Midbrain (tissue), 1 donor: ENCODE measurements at regions not wholly inside any gene's neighbourhood (a gene's known extent, or its start where the extent isn't known, plus 50 kb on each side); places are given as distances from the start of the nearest gene placed in this dataset.

Source experiments
- DNase-seq: peaks from one replicate; lab custom pipeline; 2025; lab: John Stamatoyannopoulos, UW

DNA sequence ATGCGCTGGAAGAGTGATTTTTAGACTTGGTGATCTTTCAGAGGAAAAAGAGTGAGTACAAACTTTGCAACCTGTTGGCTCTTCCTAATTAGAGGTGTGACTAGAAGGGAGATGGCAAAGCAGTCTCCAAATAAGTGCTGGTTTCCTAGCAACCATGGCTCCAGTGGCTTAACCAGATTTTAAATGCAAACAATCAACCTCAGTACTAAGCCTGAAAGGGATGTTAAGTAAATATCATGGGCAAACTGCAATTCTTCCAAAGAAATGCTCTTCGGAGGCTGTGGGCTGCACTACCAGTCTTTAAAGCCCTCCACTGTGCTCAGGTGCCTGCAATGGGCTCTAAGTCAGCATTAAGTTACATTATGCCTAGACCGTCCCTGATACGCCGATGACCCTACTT lies 678.1 kb upstream of the CCDC54 start:
- DNase-seq, result no peak

DNA sequence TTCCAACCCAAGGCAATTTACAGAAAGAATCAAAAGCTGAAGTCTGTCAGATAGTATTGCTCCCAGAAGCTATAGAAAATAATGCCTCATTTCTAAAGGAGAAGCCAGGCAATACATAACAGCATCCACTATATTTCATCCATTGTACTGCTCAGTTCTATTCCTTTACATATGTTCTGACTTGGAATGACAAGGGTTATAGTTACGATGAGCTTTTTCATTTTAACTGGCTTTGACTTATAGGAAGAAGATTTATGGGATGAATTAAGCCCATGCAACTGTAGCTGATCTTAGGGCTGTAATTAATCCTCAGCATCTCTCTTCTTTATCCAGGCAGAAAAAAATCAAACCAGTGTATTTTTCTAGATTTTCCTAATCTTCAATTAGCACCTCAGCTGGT lies 676.3 kb upstream of the CCDC54 start:
- DNase-seq, result no peak

DNA sequence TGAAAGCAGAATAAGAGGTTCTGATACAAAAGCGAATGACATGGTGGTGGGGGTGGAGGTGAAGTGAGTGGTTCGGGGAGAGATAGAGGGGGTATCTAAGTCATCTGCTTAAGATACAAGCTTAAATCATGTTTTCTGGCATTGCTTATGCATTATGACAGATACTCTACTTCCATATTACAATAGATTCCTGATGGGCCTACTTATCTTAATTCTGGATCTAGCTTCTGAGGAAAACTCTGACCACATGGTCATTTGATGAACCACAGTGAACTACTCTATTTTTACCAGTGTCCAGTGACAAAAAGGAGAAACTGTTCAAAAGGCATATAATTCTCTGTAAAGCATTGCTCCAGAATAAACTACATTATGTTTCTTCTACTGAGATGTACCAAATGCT lies 673.7 kb upstream of the CCDC54 start:
- no peak for DNase-seq

DNA sequence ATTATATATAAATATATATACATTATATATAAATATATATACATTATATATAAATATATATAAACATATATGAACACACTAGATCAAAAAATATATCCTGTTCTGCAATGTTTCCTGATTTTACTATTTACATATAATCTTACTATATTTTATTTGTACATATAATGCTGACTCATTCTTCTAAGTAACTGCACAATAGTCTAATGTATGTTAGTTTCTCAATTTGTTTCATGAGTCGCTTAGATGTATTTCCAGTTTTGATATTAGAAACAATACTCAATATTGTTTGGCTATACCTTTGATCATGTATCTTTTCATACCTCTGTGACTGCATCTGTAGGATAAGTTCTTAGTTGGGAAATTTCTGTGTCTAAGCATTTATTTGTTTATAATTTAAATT lies 669.9 kb upstream of the CCDC54 start:
- no peak for DNase-seq

DNA sequence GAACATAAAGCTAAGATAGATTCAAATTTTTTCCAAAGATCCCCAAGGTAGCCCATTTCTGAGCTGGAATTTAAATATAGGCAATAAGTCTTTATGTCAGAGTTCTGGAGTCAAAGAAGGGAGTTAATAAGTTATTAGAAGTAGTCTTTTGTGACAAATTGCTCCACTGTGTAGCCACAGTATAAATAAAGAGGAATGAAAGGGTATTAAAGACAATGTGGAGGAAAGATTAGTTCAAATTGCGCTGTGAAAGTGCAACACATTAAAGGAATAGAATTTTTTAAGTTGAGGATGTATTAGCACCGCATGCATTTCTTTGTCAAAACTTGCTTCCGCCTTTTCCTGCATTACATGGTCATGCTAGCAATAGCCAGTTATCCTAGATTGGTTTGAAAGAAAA lies 666.6 kb upstream of the CCDC54 start:
- no peak for DNase-seq

DNA sequence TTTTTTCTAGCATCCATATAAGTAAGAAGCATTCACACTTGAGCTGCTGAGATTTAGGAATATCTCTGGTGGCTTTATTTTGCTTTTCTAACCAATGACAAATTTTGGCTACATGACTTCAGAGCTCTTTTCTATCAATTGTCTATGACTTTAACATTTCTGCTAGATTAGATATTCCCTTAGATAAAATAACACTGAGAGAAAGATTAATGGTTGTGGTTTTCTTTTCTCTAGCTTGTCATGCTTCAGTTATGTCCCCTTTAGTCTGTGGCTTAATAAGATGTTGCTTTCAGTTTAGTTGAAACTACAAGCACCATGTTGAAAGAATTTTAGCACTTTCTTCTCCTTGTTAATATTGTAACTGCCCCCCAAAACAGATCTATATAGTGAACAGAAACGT lies 665.6 kb upstream of the CCDC54 start:
- DNase-seq, result no peak

DNA sequence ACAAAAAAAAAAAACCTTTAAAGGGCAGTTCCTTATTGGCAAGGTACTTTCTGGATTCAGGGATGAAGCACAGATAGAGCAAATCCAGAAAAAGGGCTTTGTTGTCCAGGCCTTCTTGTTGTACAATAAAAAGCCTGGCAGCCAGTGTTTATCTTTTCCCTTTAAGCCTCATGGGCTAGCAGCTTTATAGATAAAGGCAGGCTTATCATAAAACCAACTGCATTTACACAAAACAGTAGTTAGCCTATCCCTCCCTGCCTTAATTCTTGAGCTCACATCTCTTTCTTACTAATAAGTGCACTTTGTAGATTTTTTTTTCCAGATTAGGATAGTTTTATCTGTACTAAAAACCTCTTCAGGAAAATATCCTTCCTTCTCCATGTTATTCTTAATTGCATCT lies 662.8 kb upstream of the CCDC54 start:
- DNase-seq, result no peak

DNA sequence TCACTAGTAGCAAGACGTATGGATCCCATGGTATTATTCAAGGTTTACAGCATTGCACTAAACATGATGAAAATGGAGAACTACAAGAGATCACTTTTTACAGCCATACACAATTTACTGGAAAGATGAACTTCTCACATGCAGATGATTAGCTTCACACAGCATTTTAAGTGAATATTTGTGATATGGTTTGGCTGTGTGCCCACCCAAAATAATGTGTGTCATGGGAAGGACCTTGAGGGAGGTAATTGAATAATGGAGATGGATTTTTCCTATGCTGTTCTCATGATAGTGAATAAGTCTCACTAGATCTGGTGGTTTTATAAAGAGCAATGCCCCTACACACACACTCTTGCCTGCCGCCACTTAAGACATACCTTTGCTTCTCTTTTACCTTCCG lies 662.0 kb upstream of the CCDC54 start:
- no peak for DNase-seq

DNA sequence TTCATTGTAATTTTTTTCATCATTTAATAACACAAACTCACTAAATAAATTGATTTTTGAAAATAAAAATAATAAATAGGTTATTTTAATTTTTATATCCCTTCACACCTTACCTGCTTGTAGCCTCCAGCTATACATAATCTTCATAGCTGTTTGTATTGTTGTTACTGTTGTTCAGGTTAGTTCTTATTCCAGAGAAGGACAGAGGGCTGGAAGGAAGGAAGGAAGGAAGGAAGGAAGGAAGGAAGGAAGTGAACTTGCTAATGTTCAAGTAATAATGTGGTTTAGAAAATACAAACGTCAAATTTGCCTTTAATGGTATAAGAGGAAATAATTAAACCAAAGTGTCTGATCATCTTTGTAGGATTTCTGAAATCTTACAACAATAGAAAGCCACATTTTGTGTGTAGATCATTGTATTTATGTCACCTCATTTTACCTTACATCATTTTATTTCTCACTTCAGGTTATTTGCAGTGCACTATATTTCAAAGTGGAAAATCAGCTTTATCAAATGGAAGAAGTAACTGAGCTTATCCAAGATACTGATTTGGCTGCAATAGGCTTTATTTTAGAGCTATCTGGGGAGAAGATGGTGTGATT lies 660.0 kb upstream of the CCDC54 start:
- DNase-seq, result no peak

DNA sequence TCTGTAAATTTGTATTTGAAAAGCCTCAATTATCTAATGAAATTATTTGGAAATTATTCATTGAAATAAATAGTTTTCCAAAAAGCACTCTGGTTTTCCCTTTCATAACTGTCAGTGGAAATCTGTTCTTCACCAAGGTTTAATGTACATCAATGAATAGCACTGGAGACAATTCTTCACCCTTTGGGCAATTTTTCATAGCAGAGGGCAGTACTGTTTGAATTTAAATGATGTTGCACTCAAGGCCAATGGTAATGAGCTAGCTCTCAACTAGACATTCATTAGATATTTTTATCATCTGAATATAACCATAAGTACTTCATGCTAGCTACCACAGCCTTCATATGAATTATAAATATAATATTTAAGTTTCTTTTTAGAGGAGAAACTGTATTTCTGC lies 658.2 kb upstream of the CCDC54 start:
- DNase-seq, result no peak

DNA sequence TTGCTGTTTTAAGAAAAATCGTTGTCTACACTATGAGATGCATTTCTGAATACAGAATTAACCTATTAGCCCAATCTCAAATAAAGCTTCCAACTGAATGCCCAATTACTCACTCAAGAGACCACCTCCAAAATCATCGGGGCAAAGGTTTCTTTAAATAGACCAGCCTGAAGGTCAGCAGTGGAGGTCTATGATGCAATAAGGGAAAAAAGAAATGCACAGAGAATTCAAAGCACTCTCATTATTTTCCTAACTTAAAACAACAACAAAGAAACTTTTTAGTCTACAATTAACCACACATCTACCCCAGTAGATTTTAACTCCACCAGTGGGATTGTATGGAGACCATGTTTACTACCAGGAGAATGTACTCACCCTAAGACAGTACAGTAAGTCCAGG lies 657.7 kb upstream of the CCDC54 start:
- DNase-seq, result no peak

DNA sequence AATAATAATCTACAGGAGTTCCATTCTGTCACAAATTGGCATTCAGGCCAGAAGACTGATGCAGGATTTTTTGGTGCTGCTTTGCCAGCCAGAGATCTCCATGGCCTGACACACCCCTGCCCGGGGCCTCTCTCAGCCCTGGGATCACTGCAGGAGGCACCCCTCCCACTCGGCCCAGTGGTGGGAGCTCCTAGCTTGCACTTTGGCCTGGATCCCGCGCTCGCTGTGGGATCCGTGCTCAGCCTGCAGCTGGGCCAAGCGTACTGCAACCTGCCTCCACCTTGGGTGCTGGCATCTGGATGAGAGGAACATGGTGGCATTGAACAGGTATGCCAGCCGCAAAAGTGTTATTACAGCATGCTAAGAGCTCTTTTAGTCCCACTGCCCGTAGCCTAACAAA lies 656.7 kb upstream of the CCDC54 start:
- DNase-seq, result no peak

DNA sequence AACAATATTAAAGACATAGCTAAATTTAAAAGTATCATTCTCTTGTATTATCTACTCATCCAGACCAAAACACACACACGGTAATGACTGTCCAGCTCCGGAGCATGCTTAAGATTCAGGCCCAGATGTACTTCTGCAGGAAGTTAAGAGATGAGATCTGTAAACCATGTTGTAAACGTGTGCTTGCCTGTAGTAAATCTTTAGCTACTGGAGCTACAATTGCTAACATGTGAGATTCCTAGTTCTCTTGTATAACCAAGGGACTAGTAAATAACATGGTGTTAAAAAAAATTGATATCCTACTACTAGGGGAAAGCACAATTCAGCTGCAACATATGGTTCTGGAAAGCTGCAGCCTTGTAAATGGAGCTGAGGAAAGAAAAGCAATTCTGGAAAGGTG lies 651.7 kb upstream of the CCDC54 start:
- no peak for DNase-seq

DNA sequence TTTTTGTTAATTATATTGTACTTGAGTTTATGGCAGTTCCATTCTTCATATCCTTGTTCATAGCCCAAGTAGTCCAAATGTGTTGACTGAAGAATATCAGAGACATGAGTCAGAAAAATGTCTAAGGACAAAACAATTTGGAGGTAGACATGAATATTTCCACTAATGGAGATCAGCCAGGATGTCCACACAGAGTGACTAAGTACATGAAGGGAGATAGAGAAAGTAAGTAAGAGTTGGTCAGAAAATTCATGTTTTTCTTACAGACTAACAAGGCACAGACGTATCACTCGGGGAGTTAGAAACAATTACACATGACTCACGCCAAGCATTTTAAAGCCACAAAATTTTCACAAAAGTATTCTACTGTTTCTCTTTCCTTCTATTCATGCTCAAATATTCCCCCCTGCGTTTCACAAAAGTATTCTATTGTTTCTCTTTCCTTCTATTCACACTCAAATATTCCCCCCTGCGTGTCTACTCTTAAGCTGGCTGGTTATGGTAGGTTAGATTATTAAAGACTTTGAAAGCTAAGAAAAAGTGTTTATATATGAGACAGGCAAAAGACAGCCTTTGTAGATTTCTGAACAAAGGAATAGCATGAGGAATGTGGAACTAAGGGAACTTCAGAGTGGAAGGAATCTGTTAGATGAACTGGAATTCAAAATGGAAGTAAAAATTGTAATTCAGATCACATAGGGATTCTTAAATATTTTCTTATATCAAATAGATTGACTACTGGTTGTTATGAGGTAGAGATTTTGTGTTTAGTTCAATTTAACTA lies 648.7 kb upstream of the CCDC54 start:
- peak; percentile 3 for DNase-seq

DNA sequence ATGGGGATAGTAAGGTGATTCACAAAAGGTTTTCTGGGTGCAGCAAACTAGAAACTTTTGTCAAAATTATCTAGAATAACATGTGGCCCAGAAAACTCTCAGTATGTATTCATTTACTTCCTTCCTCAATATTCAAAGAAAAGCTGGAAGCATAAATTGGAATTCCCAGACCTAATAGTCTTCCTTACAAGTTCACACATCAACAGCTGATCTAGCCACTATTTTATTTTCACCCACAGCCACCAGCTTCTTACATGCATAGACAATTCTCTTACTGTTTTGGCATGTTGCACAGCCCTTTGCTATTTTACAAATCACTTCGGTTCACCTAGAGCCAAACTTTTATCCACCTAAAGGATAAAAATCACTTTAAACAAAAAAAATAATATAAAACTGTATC lies 647.8 kb upstream of the CCDC54 start:
- no peak for DNase-seq

DNA sequence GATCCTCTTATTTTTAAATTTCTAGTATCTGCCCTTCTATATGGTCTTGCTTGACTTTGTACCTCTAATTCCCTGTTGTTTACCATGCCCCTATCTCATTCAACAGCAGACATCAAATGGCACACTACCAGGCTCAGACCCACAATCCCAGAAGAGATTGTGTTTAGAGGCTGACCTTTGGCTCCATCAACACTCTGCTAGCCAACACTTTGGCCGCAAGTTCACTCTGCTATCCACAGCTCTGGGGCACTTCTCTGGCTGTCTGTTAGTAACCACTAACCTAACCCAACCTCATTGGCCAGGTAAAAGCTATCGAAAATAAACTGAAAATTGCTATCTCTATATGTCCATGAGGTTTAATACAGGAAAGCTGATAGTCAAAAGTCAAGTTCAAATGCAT lies 646.0 kb upstream of the CCDC54 start:
- no peak for DNase-seq

DNA sequence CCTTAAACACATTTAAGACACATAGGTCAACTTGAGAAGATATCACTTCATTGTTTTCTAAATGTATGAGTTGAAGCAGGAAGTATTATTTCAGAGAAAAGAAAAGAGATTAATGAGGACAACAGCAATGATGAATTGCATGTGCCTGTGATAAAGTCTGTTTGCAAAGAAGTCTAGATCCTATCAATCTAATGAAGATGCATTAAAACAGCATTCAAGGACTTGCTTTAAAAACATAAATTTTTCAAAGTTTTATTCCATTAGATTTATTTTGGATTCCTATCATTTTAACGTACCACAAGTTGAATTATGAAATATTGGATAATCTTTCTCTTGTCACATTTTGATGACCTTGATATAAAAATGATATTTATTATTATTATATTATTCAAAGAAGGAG lies 642.5 kb upstream of the CCDC54 start:
- DNase-seq, result no peak

DNA sequence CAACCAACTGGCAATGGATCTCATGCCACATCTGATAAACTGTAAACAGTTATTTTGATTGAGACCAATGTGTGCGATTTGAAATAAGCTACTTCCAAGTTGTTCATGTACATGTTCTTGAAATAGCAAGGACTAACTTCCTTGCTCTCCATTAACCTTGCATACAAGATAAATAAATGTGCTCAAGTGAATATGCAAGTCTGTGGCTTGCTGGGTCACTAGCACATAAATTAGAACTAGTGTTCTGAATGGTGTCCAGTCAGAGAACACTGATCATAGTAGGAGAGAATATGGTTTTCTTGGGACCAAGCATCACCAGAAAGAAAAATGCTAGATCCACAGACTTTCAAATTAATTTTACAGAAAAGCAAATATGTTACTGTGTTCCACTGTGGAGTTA lies 640.0 kb upstream of the CCDC54 start:
- DNase-seq, result no peak

DNA sequence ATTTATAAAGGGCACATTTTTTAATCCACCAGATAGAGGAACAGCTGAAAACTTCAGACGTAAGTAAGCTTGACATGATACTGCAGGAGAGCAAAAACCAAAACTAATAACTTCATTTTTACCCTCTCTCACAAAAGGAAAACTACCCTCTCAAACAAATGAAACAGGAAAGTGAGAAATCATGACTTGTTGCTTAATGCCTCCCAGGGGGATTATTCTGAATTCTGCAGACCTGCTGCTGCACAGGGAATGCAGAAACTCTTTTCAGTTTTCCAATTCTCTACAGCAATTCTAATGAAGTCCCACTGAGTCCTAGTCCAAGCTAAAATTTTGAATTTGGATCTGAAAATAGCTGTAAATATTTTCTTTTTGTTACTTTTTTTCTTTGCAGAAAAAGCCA lies 637.1 kb upstream of the CCDC54 start:
- no peak for DNase-seq

DNA sequence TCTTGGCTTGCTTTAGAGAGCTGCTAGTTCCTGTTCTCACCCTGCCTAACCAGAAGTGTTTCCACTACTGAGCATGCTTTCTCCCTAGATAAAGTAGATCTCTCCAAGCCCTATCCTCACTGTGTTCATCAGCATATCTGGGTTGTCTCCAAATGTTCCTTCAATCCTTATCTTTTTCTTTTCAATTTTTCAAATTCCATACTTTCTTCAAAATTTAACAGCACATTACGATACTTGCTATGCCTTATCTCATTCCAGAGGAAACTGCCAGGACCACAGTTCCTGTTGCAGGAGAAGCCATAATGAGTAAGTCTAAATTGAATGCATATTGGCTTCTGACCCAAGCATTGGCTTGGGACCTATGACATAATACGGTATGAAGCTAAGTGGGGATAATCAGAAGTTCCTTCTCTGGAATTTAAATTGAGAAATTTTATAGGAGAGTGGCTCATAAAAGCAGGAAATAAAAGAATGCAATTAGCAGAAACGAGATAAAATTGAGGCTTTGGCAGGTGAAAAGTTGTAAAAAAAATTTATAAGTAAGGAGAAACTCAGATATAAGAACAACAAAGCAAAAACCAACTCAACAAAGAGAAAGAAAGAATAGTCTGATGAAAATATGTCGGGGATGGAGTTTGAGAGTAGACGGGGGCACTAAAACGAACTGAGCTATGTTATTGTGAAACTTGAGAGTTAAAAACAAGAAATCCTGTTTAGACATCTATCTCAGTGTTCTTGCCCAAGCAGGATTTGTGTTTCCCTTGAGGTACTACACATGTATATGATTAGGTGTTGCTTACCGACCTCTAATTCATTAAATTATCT lies 631.7 kb upstream of the CCDC54 start:
- no peak for DNase-seq

DNA sequence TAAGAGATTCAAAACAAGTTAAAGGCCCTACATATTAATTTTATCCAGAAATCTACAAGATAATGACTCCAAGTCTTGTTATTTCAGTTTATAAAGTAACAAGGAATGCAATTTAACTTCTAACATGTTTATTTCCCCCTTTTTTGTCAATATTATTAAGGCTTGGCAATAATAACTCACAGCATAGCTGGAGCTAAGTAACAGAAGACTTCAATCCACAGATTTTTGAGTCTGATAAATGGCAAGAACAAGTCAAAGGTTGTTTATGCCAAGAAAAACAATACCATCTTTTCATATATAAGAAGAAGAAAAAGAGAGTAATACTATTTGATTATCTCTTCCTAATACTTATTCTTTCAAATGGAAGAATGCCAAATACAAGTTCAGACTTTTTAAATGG lies 631.0 kb upstream of the CCDC54 start:
- DNase-seq, result no peak

DNA sequence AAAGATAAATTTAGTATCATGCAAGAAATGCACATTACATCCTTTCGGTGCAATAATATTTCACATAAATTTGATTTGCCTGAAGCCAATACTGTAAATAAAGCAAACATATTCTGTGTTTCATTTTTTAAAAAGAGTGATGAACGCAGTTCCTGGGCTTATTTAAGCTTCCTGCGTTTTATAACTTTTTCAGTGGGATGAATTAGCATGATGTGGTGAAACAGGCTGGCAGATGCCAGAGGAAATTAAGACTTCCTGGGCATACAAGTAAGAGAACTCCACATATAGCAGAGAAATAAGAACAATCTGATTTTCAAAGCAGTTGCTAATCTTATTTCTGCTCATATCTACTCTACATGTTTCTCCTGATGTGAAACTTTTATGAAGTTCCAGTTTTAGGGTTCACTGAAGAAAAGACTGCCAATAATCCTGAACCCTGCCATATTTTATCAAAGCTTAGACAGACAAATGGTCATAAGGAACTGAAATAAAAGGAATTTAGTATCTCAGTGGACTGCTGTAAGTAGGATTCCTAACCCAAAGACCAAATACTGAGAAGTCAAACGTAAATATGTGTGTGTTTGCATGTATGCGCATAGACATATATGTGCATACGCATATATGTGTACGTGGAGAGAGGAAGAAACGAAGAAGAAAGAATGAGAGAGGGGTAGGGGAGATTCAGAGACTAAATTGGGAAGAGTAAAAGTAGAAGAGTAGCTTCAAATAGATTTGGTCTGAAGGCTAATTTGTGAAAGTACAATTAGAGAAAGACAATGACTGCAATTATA lies 628.6 kb upstream of the CCDC54 start:
- no peak for DNase-seq
